ENCODE measurements at regions not wholly inside any gene's neighbourhood (a gene's known extent, or its start where the extent isn't known, plus 50 kb on each side); places are given as distances from the start of the nearest gene placed in this dataset.

DNA sequence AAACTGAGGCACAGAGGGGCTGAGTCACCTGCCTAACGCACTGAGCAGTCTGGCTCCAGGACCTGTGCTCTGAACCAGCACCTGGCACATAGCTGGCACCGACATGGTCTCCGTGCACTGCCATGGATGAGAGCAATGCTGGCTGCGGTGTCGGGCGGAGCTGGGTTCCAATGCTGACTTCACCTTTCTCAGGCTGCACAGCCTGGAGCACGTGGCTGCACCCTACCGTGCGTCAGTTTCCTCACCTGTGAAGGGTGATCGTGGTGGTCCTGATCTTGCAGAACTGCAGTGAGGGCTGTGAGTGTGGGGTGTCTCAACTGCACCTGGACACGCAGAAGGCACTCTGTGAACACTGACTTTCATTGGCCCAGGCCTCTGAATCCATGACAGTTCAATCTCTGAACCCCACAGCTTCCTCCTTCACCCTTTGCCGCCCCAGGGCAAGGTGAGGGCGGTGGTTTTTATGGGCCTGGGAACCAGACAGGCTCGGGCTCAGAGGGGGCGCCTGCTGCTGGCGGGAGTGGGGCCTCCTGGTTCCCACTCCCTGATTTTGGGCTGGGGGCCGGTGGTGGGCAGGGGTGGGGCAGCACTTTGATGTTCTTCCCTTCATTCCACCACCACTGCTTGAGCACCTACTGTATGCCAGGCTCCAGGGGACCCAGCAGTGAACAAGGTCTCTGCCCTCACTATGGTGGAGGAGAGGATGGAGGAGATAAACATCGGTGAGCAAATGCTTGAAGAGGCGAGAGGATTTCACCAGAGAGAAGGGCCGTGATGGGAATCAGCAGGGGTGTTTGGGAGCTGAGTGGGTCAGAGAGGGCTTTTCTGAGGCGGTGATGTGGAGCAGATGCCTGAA lies 102.9 kb downstream of the CEBPB start:
- TF ChIP-seq, protein P1, sequence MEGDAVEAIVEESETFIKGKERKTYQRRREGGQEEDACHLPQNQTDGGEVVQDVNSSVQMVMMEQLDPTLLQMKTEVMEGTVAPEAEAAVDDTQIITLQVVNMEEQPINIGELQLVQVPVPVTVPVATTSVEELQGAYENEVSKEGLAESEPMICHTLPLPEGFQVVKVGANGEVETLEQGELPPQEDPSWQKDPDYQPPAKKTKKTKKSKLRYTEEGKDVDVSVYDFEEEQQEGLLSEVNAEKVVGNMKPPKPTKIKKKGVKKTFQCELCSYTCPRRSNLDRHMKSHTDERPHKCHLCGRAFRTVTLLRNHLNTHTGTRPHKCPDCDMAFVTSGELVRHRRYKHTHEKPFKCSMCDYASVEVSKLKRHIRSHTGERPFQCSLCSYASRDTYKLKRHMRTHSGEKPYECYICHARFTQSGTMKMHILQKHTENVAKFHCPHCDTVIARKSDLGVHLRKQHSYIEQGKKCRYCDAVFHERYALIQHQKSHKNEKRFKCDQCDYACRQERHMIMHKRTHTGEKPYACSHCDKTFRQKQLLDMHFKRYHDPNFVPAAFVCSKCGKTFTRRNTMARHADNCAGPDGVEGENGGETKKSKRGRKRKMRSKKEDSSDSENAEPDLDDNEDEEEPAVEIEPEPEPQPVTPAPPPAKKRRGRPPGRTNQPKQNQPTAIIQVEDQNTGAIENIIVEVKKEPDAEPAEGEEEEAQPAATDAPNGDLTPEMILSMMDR (IDR thresholded peaks at IDR 0.05): no peak
- no peak for TF ChIP-seq EP300 (IDR thresholded peaks at IDR 0.05)
- no peak for TF ChIP-seq POLR2A (IDR thresholded peaks at IDR 0.05; ENCODE audit: low read depth)
- no peak for TF ChIP-seq POLR2AphosphoS5 (IDR thresholded peaks at IDR 0.05)

Data from esophagus muscularis mucosa (tissue), 4 donors.